KMS-11 (cell line): ENCODE measurements at regions not wholly inside any gene's neighbourhood (a gene's known extent, or its start where the extent isn't known, plus 50 kb on each side); places are given as distances from the start of the nearest gene placed in this dataset.

ENCODE experiments used
- H2AFZ ChIP-seq: fragments of 200-600 bp; sonication (generic); 2 replicates; pipeline ENCODE4 v1.6.1; 2016; ENCODE audit warnings: antibody characterized with exemption, mixed run types, low read depth
- H3K27ac ChIP-seq: fragments of 200-600 bp; sonication (generic); 2 replicates; pipeline ENCODE4 v1.6.1; 2016; ENCODE audit warnings: mild to moderate bottlenecking, mixed run types
- H3K27me3 ChIP-seq: fragments of 200-600 bp; sonication (generic); 2 replicates; pipeline ENCODE4 v1.6.1; 2017; ENCODE audit warnings: mild to moderate bottlenecking, low read depth, mixed run types, moderate library complexity; ENCODE audit not compliant: insufficient read depth
- H3K36me3 ChIP-seq: fragments of 200-600 bp; sonication (generic); 2 replicates; pipeline ENCODE4 v1.6.1; 2017; ENCODE audit warnings: mild to moderate bottlenecking, mixed run types; ENCODE audit not compliant: insufficient read depth
- H3K4me1 ChIP-seq: fragments of 200-600 bp; sonication (generic); 2 replicates; pipeline ENCODE4 v1.6.1; 2016; ENCODE audit warnings: mild to moderate bottlenecking, low read depth, mixed run types; ENCODE audit not compliant: poor library complexity, severe bottlenecking
- H3K4me2 ChIP-seq: fragments of 200-600 bp; sonication (generic); 2 replicates; pipeline ENCODE4 v1.7.0; 2016; ENCODE audit warnings: mild to moderate bottlenecking, mixed run types
- H3K4me3 ChIP-seq: fragments of 200-600 bp; sonication (generic); IDR thresholded peaks from 2 replicates; pipeline ENCODE4 v1.6.1; 2017; ENCODE audit warnings: low read depth, low read length, mixed read lengths; ENCODE audit not compliant: insufficient read depth
- H3K79me2 ChIP-seq: fragments of 200-600 bp; sonication (generic); 2 replicates; pipeline ENCODE4 v1.6.1; 2016; ENCODE audit warnings: low read depth, mixed run types; ENCODE audit not compliant: insufficient read depth
- H3K9ac ChIP-seq: fragments of 200-600 bp; sonication (generic); 2 replicates; pipeline ENCODE4 v1.6.1; 2016; ENCODE audit warnings: mild to moderate bottlenecking, mixed run types
- H4K20me1 ChIP-seq: fragments of 200-600 bp; sonication (generic); 2 replicates; pipeline ENCODE4 v1.6.1; 2016; ENCODE audit warnings: mild to moderate bottlenecking, mixed run types; ENCODE audit not compliant: insufficient read depth
- TF ChIP-seq, protein P1 (sequence below): fragments of 200-600 bp; sonication (generic); conservative IDR thresholded peaks from 2 replicates; pipeline ENCODE4 v1.6.1; 2017; ENCODE audit warnings: low read depth, mild to moderate bottlenecking, antibody characterized with exemption, low read length, moderate library complexity, mixed read lengths

DNA sequence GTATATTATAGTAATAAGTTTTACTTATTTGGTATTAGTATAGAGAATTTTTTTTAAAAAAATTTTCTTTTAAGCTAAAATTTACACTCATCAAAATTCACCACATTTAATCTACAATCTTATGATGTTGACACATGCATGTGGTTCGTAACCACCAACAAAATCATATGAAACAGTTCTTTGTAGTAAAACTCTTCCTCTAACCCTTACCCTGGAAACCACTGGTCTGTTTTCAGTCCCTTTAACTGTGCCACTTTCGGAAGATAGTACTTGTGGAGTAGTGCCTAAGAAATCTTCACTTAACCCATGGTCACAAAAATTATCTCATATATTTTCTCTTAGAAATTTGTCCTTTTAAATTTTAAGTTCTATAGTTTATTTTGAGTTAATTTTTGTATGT is 1498.8 kb downstream of the MAT2B start:
- TF ChIP-seq, protein P1, sequence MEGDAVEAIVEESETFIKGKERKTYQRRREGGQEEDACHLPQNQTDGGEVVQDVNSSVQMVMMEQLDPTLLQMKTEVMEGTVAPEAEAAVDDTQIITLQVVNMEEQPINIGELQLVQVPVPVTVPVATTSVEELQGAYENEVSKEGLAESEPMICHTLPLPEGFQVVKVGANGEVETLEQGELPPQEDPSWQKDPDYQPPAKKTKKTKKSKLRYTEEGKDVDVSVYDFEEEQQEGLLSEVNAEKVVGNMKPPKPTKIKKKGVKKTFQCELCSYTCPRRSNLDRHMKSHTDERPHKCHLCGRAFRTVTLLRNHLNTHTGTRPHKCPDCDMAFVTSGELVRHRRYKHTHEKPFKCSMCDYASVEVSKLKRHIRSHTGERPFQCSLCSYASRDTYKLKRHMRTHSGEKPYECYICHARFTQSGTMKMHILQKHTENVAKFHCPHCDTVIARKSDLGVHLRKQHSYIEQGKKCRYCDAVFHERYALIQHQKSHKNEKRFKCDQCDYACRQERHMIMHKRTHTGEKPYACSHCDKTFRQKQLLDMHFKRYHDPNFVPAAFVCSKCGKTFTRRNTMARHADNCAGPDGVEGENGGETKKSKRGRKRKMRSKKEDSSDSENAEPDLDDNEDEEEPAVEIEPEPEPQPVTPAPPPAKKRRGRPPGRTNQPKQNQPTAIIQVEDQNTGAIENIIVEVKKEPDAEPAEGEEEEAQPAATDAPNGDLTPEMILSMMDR = no peak
- no peak overlapping the region for H3K4me3 ChIP-seq
- no peaks in the 10 kb centered on the region for H3K36me3 ChIP-seq
- no peaks in the 10 kb centered on the region for H3K79me2 ChIP-seq
- no peak overlapping the region for H2AFZ ChIP-seq
- no peaks in the 10 kb centered on the region for H3K27me3 ChIP-seq
- H3K9ac ChIP-seq = no peak overlapping the region
- no peaks in the 10 kb centered on the region for H4K20me1 ChIP-seq
- no peak overlapping the region for H3K4me2 ChIP-seq
- no peaks in the 10 kb centered on the region for H3K4me1 ChIP-seq
- H3K27ac ChIP-seq = no peak overlapping the region

DNA sequence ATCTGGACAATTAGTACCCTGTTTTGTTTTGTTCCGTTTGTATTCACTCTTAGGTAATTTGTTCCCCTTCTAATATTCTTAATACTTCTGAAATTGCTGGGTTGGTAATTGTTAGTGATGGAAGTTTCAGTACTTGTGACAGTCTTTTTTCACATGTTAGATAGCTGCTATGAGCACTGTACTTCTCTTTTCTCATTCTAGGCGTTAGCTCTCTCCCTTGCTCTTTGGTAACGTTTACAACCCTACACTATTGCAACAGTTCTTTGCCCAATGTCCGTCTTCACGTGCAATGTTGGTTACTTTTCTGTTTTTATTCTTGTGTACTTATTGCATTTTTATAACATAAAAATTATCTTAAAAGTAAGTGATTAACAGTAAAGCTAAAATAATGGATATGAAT is 1509.0 kb downstream of the MAT2B start:
- no peak overlapping the region for H2AFZ ChIP-seq
- TF ChIP-seq, protein P1 = no peak
- no peaks in the 10 kb centered on the region for H3K27me3 ChIP-seq
- H3K36me3 ChIP-seq = no peaks in the 10 kb centered on the region
- H3K27ac ChIP-seq = no peak overlapping the region
- no peak overlapping the region for H3K4me2 ChIP-seq
- no peak overlapping the region for H3K9ac ChIP-seq
- no peaks in the 10 kb centered on the region for H3K4me1 ChIP-seq
- no peaks in the 10 kb centered on the region for H4K20me1 ChIP-seq
- H3K4me3 ChIP-seq = no peak overlapping the region
- no peaks in the 10 kb centered on the region for H3K79me2 ChIP-seq

DNA sequence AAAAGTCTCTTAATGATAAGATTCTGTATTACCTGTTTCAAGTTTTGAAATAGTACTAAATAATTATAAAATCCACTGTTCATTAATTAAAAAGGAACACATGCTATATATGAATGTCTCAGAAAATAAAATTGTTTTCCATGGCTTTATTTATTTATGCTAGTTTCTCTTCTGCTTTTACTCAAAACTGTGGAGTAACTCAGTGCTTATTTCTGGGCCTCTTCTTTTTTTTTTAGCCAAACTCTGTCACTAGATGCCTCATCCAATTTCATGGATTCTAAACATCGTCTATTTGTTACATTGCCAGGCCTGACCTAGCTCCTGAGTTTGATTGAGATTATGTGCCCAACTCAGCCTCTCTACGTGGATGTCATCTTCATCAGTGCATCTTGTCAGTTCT is 1509.7 kb downstream of the MAT2B start:
- no peaks in the 10 kb centered on the region for H3K36me3 ChIP-seq
- no peaks in the 10 kb centered on the region for H3K27me3 ChIP-seq
- no peaks in the 10 kb centered on the region for H3K79me2 ChIP-seq
- H2AFZ ChIP-seq = no peak overlapping the region
- no peak overlapping the region for H3K9ac ChIP-seq
- TF ChIP-seq, protein P1 = no peak
- no peaks in the 10 kb centered on the region for H3K4me1 ChIP-seq
- no peak overlapping the region for H3K4me2 ChIP-seq
- H3K4me3 ChIP-seq = no peak overlapping the region
- H4K20me1 ChIP-seq = no peaks in the 10 kb centered on the region
- no peak overlapping the region for H3K27ac ChIP-seq

DNA sequence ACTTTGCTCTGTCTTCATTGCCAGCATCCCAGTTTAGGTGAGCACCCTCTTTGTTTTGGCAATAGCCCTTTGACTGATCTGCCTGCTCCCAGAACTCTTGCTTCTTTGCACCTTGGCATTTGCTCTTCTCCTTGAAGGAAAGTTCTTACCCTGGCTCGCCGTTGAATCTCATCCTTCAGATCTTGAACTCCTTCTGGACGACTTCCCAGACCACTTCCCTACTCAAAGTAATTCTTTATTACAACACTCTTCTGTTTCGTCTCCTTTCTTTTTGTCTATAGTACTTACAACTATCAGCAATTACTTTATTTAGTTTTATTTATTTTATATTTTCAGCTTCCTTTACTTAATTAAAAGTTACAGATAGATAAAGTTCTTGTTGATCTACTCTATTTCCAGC is 1510.1 kb downstream of the MAT2B start:
- Histone ChIP-seq H2AFZ (no peak overlapping the region), H3K36me3 (no peaks in the 10 kb centered on the region), H3K4me2 (no peak overlapping the region)

More for the DNA sequence above, 1510.1 kb downstream of the MAT2B start:
- Histone ChIP-seq H4K20me1 (no peaks in the 10 kb centered on the region), H3K9ac (no peak overlapping the region), H3K27ac (no peak overlapping the region), H3K4me1 (no peaks in the 10 kb centered on the region), H3K79me2 (no peaks in the 10 kb centered on the region), H3K27me3 (no peaks in the 10 kb centered on the region), H3K4me3 (no peak overlapping the region)
- TF ChIP-seq, protein P1 = no peak
